NCI-H2081 (cell line): ENCODE measurements at regions not wholly inside any gene's neighbourhood (a gene's known extent, or its start where the extent isn't known, plus 50 kb on each side); places are given as distances from the start of the nearest gene placed in this dataset.

ENCODE experiments used
- DNase-seq, 2 experiments: peaks; one replicate each; lab custom pipeline; 2025; lab: John Stamatoyannopoulos, UW

GRCh38 chr10:83871187-83872081, 267.9 kb upstream of the GHITM start:
- peak; percentile 59 to 68 for DNase-seq

- no peak for DNase-seq
Observed at GRCh38 chr10:83880252-83880791, 259.0 kb upstream of the GHITM start.

- no peak for DNase-seq
Observed at GRCh38 chr10:83881661-83882060, 257.6 kb upstream of the GHITM start.

- peak in 1 of 2 experiments; percentile 14 for DNase-seq
Observed at GRCh38 chr10:83886871-83887270, 252.4 kb upstream of the GHITM start.

GRCh38 chr10:83892737-83893136, 246.6 kb upstream of the GHITM start:
- DNase-seq: no peak

GRCh38 chr10:83896219-83896618, 243.1 kb upstream of the GHITM start:
- no peak for DNase-seq

GRCh38 chr10:83897626-83898025, 241.7 kb upstream of the GHITM start:
- no peak for DNase-seq

GRCh38 chr10:83908506-83908905, 230.8 kb upstream of the GHITM start:
- DNase-seq: peak in 1 of 2 experiments; percentile 2

GRCh38 chr10:83909001-83909400, 230.3 kb upstream of the GHITM start:
- no peak for DNase-seq

- no peak for DNase-seq
Observed at GRCh38 chr10:83915801-83916200, 223.5 kb upstream of the GHITM start.

GRCh38 chr10:83917537-83918506, 221.5 kb upstream of the GHITM start:
- DNase-seq: no peak

- DNase-seq: no peak
Observed at GRCh38 chr10:83919187-83919586, 220.1 kb upstream of the GHITM start.

- no peak for DNase-seq
Observed at GRCh38 chr10:83921984-83922860, 217.1 kb upstream of the GHITM start.

- DNase-seq: no peak
Observed at GRCh38 chr10:83925133-83925532, 214.2 kb upstream of the GHITM start.

GRCh38 chr10:83926606-83927005, 212.7 kb upstream of the GHITM start:
- no peak for DNase-seq

- no peak for DNase-seq
Observed at GRCh38 chr10:83927166-83927565, 212.1 kb upstream of the GHITM start.

- no peak for DNase-seq
Observed at GRCh38 chr10:83929399-83929798, 209.9 kb upstream of the GHITM start.

GRCh38 chr10:83931669-83932068, 207.6 kb upstream of the GHITM start:
- DNase-seq: no peak

GRCh38 chr10:83932245-83932644, 207.1 kb upstream of the GHITM start:
- no peak for DNase-seq

- no peak for DNase-seq
Observed at GRCh38 chr10:83934062-83934461, 205.2 kb upstream of the GHITM start.

GRCh38 chr10:83934641-83935338, 204.5 kb upstream of the GHITM start:
- no peak for DNase-seq
